ENCODE measurements at regions not wholly inside any gene's neighbourhood (a gene's known extent, or its start where the extent isn't known, plus 50 kb on each side); places are given as distances from the start of the nearest gene placed in this dataset.

- TF ChIP-seq USF1 (IDR thresholded peaks at IDR 0.05), result peak; percentile 92
- no peak for TF ChIP-seq TAF1 (IDR thresholded peaks at IDR 0.05; ENCODE audit: low read depth)
These were observed 430.9 kb downstream of the ACTR3B start for GRCh38 chr7:153190452-153190851.

GRCh38 chr7:153190986-153191385 is 431.4 kb downstream of the ACTR3B start:
- no peak for TF ChIP-seq TEAD4 (IDR thresholded peaks at IDR 0.05)
- no peak for TF ChIP-seq TAF1 (IDR thresholded peaks at IDR 0.05; ENCODE audit: low read depth)
- TF ChIP-seq ZBTB7A (IDR thresholded peaks at IDR 0.05; ENCODE audit: low read depth), result no peak
- no peak for TF ChIP-seq NFIC (IDR thresholded peaks at IDR 0.05)

- TF ChIP-seq RAD21 (IDR thresholded peaks at IDR 0.05; ENCODE audit: low read depth) (peak; percentile 64), CREB1 (IDR thresholded peaks at IDR 0.05; ENCODE audit: low read depth) (no peak)
These were observed 433.6 kb downstream of the ACTR3B start for GRCh38 chr7:153193144-153193595.

- TF ChIP-seq TAF1 (IDR thresholded peaks at IDR 0.05; ENCODE audit: low read depth), result no peak
- no peak for TF ChIP-seq REST (IDR thresholded peaks at IDR 0.05; ENCODE audit: low read depth)
- no peak for TF ChIP-seq CREB1 (IDR thresholded peaks at IDR 0.05; ENCODE audit: low read depth)
- no peak for TF ChIP-seq RAD21 (IDR thresholded peaks at IDR 0.05; ENCODE audit: low read depth)
- TF ChIP-seq EGR1 (IDR thresholded peaks at IDR 0.05), result no peak
- TF ChIP-seq TEAD4 (IDR thresholded peaks at IDR 0.05), result no peak
- TF ChIP-seq MAX (IDR thresholded peaks at IDR 0.05), result no peak
- no peak for TF ChIP-seq ZBTB7A (IDR thresholded peaks at IDR 0.05; ENCODE audit: low read depth)
- no peak for TF ChIP-seq EP300 (IDR thresholded peaks at IDR 0.05; ENCODE audit: borderline replicate concordance)
- TF ChIP-seq YY1 (IDR thresholded peaks at IDR 0.05; ENCODE audit: low read depth), result no peak
- TF ChIP-seq USF1 (IDR thresholded peaks at IDR 0.05), result no peak
- TF ChIP-seq CEBPB (IDR thresholded peaks at IDR 0.05), result no peak
- no peak for TF ChIP-seq FOXM1 (IDR thresholded peaks at IDR 0.05; ENCODE audit: borderline replicate concordance, low read depth)
- TF ChIP-seq NFIC (IDR thresholded peaks at IDR 0.05), result no peak
- no peak for TF ChIP-seq TCF12 (IDR thresholded peaks at IDR 0.05; ENCODE audit: low read depth)
These were observed 457.5 kb downstream of the ACTR3B start for GRCh38 chr7:153217032-153217431.

- TF ChIP-seq CEBPB (IDR thresholded peaks at IDR 0.05) (no peak), FOXM1 (IDR thresholded peaks at IDR 0.05; ENCODE audit: borderline replicate concordance, low read depth) (no peak), EP300 (IDR thresholded peaks at IDR 0.05; ENCODE audit: borderline replicate concordance) (no peak), TEAD4 (IDR thresholded peaks at IDR 0.05) (no peak), MAX (IDR thresholded peaks at IDR 0.05) (no peak), EGR1 (IDR thresholded peaks at IDR 0.05) (no peak), USF1 (IDR thresholded peaks at IDR 0.05) (no peak), CREB1 (IDR thresholded peaks at IDR 0.05; ENCODE audit: low read depth) (no peak), REST (IDR thresholded peaks at IDR 0.05; ENCODE audit: low read depth) (no peak), TAF1 (IDR thresholded peaks at IDR 0.05; ENCODE audit: low read depth) (no peak), TCF12 (IDR thresholded peaks at IDR 0.05; ENCODE audit: low read depth) (no peak), ZBTB7A (IDR thresholded peaks at IDR 0.05; ENCODE audit: low read depth) (no peak)
These were observed 465.3 kb downstream of the ACTR3B start for GRCh38 chr7:153224890-153225289.

- TF ChIP-seq YY1 (IDR thresholded peaks at IDR 0.05; ENCODE audit: low read depth) (no peak), USF1 (IDR thresholded peaks at IDR 0.05) (no peak), TEAD4 (IDR thresholded peaks at IDR 0.05) (no peak), MAX (IDR thresholded peaks at IDR 0.05) (no peak)
These were observed 486.3 kb downstream of the ACTR3B start for GRCh38 chr7:153245809-153246208.
